Osteoblast (primary cell): ENCODE measurements at regions not wholly inside any gene's neighbourhood (a gene's known extent, or its start where the extent isn't known, plus 50 kb on each side); places are given as distances from the start of the nearest gene placed in this dataset.

Source experiments
- DNase-seq: peaks from one replicate; pipeline ENCODE4 v3.0.0; 2011; ENCODE audit warnings: low spot score, mixed read lengths; ENCODE audit not compliant: insufficient read length; ENCODE audit errors: missing footprints
- H2AFZ ChIP-seq: 2 replicates; pipeline ENCODE4 v1.6.0; 2011; ENCODE audit warnings: mild to moderate bottlenecking, low read length
- H3K27ac ChIP-seq: 2 replicates; pipeline ENCODE4 v1.5.1; 2011; ENCODE audit warnings: mild to moderate bottlenecking, low read depth, low read length, moderate library complexity
- H3K27me3 ChIP-seq: 2 replicates; pipeline ENCODE4 v1.6.0; 2012; ENCODE audit warnings: mild to moderate bottlenecking, control low read depth, inconsistent platforms, low read length, moderate library complexity; ENCODE audit not compliant: insufficient read depth
- H3K36me3 ChIP-seq: 2 replicates; pipeline ENCODE4 v1.5.1; 2011; ENCODE audit warnings: mild to moderate bottlenecking, low read length, control low read depth, moderate library complexity; ENCODE audit not compliant: insufficient read depth
- H3K4me1 ChIP-seq: 2 replicates; pipeline ENCODE4 v1.5.1; 2011; ENCODE audit warnings: mild to moderate bottlenecking, low read length, control low read depth, moderate library complexity; ENCODE audit not compliant: insufficient read depth
- H3K4me2 ChIP-seq: 2 replicates; pipeline ENCODE4 v1.6.0; 2011; ENCODE audit warnings: mild to moderate bottlenecking, low read length; ENCODE audit not compliant: insufficient read depth
- H3K4me3 ChIP-seq: fragments of 200-600 bp; sonication (generic); 3 replicates; pipeline ENCODE4 v1.5.1; 2012; ENCODE audit warnings: mild to moderate bottlenecking, low read length, inconsistent platforms; ENCODE audit not compliant: insufficient read depth
- H3K79me2 ChIP-seq: 2 replicates; pipeline ENCODE4 v1.6.0; 2012; ENCODE audit warnings: mild to moderate bottlenecking, low read length, control low read depth, inconsistent platforms; ENCODE audit not compliant: insufficient read depth
- H3K9me3 ChIP-seq: 2 replicates; pipeline ENCODE4 v1.5.1; 2011; ENCODE audit warnings: low read depth, low read length, control low read depth
- H4K20me1 ChIP-seq: 2 replicates; pipeline ENCODE4 v1.6.0; 2012; ENCODE audit warnings: mild to moderate bottlenecking, low read length, control low read depth; ENCODE audit not compliant: insufficient read depth
- CTCF ChIP-seq: IDR thresholded peaks from 2 replicates; pipeline ENCODE4 v1.5.1; 2011; ENCODE audit warnings: mild to moderate bottlenecking, low read depth, low read length, moderate library complexity; ENCODE audit errors: extremely low read depth

DNA sequence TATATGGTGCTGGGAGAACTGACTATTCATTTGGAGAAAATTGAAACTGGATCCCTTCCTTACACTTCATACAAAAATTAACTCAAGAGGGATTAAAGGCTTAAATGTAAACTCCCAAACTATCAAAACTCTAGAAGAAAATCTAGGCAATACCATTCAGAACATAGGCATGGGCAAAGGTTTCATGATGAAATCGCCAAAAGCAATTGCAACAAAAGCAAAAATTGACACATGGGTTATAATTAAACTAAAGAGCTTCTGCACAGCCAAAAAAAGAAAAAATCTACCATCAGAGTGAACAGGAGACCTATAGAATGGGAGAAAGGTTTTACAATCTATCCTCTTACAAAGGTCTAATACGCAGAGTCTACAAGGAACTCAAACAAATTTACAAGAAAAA lies 851.3 kb upstream of the MAN1A1 start:
- no peaks in the 10 kb centered on the region for H3K4me1 ChIP-seq
- no peak for DNase-seq
- no peaks in the 10 kb centered on the region for H3K79me2 ChIP-seq
- H3K4me2 ChIP-seq, result no peak overlapping the region
- no peaks in the 10 kb centered on the region for H4K20me1 ChIP-seq
- peaks cover 5% of the 10 kb centered on the region for H3K9me3 ChIP-seq
- H3K4me3 ChIP-seq, result no peak overlapping the region
- no peak overlapping the region for H3K27ac ChIP-seq
- H3K36me3 ChIP-seq, result no peaks in the 10 kb centered on the region
- TF ChIP-seq CTCF, result no peak
- no peaks in the 10 kb centered on the region for H3K27me3 ChIP-seq
- no peak overlapping the region for H2AFZ ChIP-seq

DNA sequence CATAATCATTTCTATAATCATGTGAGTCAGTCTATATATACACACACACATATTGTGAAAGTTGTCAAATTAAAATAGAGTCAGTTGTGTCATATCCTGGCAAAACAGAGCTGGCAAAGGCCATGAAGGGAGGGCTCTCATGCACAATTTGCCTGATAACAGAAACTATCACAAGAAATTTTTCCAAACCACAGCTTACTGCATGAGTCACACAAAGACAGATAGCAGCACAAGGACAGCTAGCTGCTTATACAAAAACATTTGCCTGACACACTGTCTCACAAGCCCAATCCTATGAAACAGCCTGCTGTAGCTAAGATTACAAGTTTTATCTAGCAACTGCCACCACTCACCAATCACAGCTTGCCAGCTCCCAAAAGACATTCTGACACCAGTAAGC lies 848.5 kb upstream of the MAN1A1 start:
- no peak for DNase-seq
- Histone ChIP-seq H3K9me3 (peaks cover 5% of the 10 kb centered on the region), H3K4me2 (no peak overlapping the region), H3K27ac (no peak overlapping the region), H3K36me3 (no peaks in the 10 kb centered on the region), H3K4me1 (no peaks in the 10 kb centered on the region), H3K27me3 (no peaks in the 10 kb centered on the region), H2AFZ (no peak overlapping the region), H3K4me3 (no peak overlapping the region), H4K20me1 (no peaks in the 10 kb centered on the region), H3K79me2 (no peaks in the 10 kb centered on the region)
- no peak for TF ChIP-seq CTCF

GRCh38 chr6:120186080-120186479 lies 836.5 kb upstream of the MAN1A1 start:
- H3K4me1 ChIP-seq, result no peaks in the 10 kb centered on the region
- H3K79me2 ChIP-seq, result no peaks in the 10 kb centered on the region
- no peaks in the 10 kb centered on the region for H3K9me3 ChIP-seq
- no peak overlapping the region for H3K4me2 ChIP-seq
- DNase-seq, result no peak
- no peak overlapping the region for H3K27ac ChIP-seq
- H3K36me3 ChIP-seq, result no peaks in the 10 kb centered on the region
- no peak for TF ChIP-seq CTCF
- H4K20me1 ChIP-seq, result no peaks in the 10 kb centered on the region
- H2AFZ ChIP-seq, result no peak overlapping the region
- no peaks in the 10 kb centered on the region for H3K27me3 ChIP-seq
- H3K4me3 ChIP-seq, result no peak overlapping the region

DNA sequence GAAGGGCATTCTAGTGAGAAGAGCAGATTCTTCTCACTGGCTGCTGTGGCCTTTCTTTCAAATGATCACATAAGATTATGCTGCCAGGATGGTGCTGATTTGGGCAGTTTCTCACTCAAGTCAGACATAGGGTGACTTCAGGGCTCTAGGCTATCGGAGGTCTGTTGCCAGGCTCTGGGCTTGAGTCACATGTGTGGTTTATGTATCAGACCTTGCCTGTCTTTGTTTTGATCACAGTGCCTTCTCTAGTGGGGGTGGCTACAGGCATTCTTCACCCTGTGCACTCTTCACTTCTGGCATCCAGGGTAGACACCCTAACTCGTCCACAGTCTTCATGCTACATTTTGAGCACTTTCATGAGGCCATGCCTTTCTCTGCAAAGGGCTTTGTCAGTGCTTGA lies 823.7 kb upstream of the MAN1A1 start:
- no peaks in the 10 kb centered on the region for H3K36me3 ChIP-seq
- no peak overlapping the region for H3K27ac ChIP-seq
- no peak overlapping the region for H3K4me3 ChIP-seq
- H2AFZ ChIP-seq, result no peak overlapping the region
- no peak for DNase-seq
- H3K27me3 ChIP-seq, result no peaks in the 10 kb centered on the region
- TF ChIP-seq CTCF, result no peak
- H3K9me3 ChIP-seq, result peaks cover 2% of the 10 kb centered on the region
- H3K4me2 ChIP-seq, result no peak overlapping the region
- no peaks in the 10 kb centered on the region for H3K4me1 ChIP-seq
- H4K20me1 ChIP-seq, result no peaks in the 10 kb centered on the region
- no peaks in the 10 kb centered on the region for H3K79me2 ChIP-seq
